Kidney epithelial cell (primary cell): ENCODE measurements at regions not wholly inside any gene's neighbourhood (a gene's known extent, or its start where the extent isn't known, plus 50 kb on each side); places are given as distances from the start of the nearest gene placed in this dataset.
"Not testable (repeated sequence)": the region's sequence is repeated elsewhere in the genome, so short reads cannot be mapped to it uniquely, and the experiment has no call there.

Source experiments
- DNase-seq: peaks from one replicate; pipeline ENCODE4 v3.0.0-alpha.2; 2010; ENCODE audit warnings: low read depth
- H3K27me3 ChIP-seq: 2 replicates; pipeline ENCODE4 v1.6.0; 2011; ENCODE audit warnings: low read length; ENCODE audit not compliant: control insufficient read depth, insufficient read depth
- H3K36me3 ChIP-seq: 2 replicates; pipeline ENCODE4 v1.5.1; 2011; ENCODE audit warnings: low read length; ENCODE audit not compliant: control insufficient read depth, insufficient read depth
- H3K4me3 ChIP-seq: 2 replicates; pipeline ENCODE4 v1.5.1; 2011; ENCODE audit warnings: low read depth, mild to moderate bottlenecking, control low read depth, low read length
- TF ChIP-seq, protein P1 (sequence below): IDR thresholded peaks from 2 replicates; pipeline ENCODE4 v1.5.1; 2011; ENCODE audit warnings: mild to moderate bottlenecking, moderate library complexity, low read length, control low read depth, inconsistent platforms; ENCODE audit not compliant: insufficient read depth, poor library complexity, severe bottlenecking

DNA sequence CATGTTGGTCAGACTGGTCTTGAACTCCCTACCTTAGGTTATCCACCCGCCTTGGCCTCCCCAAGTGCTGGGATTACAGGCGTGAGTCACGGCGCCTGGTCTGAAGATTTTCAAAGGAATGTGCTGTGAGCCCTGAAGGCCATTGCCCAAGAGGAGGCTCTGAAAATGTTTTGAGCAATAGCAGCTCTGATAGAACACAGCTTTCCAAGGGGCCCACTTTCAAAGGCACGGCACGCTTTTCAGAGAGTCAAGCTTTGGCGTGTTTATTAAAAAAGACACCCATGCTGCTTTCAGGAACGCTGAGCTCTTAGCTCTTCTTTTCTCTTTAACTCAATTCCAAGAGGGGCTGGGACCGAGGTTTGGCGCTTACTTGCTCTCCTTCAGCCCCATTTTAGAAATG is 73.8 kb upstream of the CDON start:
- Histone ChIP-seq H3K27me3 (no peaks in the 10 kb centered on the region), H3K4me3 (no peak overlapping the region), H3K36me3 (no peaks in the 10 kb centered on the region)
- TF ChIP-seq, protein P1, sequence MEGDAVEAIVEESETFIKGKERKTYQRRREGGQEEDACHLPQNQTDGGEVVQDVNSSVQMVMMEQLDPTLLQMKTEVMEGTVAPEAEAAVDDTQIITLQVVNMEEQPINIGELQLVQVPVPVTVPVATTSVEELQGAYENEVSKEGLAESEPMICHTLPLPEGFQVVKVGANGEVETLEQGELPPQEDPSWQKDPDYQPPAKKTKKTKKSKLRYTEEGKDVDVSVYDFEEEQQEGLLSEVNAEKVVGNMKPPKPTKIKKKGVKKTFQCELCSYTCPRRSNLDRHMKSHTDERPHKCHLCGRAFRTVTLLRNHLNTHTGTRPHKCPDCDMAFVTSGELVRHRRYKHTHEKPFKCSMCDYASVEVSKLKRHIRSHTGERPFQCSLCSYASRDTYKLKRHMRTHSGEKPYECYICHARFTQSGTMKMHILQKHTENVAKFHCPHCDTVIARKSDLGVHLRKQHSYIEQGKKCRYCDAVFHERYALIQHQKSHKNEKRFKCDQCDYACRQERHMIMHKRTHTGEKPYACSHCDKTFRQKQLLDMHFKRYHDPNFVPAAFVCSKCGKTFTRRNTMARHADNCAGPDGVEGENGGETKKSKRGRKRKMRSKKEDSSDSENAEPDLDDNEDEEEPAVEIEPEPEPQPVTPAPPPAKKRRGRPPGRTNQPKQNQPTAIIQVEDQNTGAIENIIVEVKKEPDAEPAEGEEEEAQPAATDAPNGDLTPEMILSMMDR: no peak
- no peak for DNase-seq

DNA sequence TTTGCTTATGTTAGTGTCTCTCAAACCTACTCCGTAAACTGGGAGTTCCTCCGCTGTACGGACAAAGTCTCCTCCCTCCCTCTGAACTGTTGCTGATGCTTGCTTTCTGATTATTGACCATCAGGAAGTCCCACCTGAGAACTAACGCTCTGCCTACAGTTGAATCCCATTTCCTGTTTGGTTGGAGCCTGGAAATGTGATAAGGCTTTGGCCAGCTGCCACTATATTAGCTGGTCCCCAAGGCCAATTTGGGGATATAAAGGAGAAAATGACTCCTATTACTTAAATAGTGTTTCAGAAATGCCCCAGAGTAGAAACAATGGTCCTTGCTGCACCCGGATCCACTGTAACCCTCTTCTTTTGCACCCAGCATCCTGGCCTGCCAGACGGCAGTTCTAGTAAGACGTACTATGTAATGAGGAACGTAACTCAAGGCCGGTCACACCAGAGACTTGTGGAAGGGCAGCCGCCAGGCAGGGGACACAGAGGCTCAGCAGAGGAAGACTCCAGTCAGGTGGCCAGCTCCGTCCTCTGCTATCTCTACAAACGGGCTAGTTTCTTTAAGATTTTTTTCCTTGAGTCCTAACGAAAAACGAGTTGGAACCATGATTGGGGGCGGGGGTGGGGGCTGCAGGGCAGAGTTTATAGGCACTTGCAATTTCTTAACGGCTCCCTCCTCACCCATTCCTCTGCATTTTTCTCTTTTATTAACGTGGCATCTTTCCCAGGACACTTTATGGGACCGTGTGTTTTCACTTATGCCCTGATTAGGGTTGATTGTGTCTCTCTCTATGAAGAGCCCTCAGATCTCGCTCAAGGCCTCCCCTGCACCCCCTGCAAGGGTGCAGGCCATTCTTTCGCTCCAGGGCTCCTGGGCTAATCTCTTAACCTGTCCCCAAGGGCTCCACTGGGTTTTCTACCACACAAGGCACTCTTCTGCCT is 72.8 kb upstream of the CDON start:
- DNase-seq: no peak
- H3K27me3 ChIP-seq: no peaks in the 10 kb centered on the region
- H3K4me3 ChIP-seq: no peak overlapping the region
- TF ChIP-seq, protein P1: no peak
- H3K36me3 ChIP-seq: no peaks in the 10 kb centered on the region

DNA sequence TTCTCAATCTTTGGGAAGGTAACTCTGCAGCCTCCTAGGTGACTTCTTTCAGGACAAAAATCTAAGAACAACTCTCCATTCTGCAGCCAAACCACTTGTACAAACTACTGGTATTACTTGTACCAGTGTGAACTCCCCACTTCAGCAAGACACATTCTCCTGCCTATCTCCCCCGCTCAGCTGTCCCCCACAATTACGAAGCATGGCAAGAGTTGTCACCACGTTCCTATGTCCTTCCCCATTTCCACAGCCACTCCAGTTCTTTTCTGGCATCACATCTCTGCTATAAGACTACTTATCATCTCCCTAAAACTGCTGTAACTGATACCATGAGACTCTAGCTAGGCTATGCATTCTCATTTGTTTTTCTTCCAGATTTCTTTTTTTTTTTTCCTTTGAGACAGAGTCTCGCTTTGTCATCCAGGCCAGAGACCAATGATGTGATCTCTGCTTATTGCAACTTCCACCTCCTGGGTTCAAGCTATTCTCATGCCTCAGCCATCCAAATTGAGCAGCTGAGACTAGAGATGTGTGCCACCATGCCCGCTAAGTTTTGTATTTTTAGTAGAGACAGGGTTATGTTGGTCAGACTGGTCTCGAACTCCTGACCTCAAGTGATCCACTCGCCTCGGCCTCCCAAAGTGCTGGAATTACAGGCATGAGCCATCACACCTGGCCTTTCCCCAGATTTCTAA is 71.9 kb upstream of the CDON start:
- H3K27me3 ChIP-seq: peaks cover 2% of the 10 kb centered on the region
- DNase-seq: no peak
- H3K4me3 ChIP-seq: no peak overlapping the region
- no peaks in the 10 kb centered on the region for H3K36me3 ChIP-seq
- TF ChIP-seq, protein P1: no peak

DNA sequence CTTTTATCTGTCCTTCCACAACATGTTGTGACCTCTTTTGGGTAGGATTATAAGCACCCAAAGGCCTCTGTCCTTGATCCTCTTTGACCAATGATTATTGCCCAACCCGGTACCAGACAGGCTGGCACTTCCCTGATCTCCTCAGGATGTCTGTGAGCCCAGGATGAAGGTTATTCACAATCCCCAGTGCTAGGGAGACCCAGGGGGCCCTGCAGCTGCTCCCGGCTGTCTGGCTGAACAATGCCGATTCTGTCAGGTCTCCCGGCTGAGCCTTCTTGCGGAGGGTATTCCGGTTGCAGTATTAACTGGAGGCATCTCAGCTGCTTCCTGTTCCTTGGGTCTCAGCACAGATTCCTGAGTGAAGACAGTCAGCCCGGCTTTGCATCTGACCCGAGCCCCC is 71.2 kb upstream of the CDON start:
- Histone ChIP-seq H3K27me3 (peaks cover 3% of the 10 kb centered on the region), H3K36me3 (no peaks in the 10 kb centered on the region), H3K4me3 (no peak overlapping the region)
- TF ChIP-seq, protein P1: no peak
- no peak for DNase-seq

DNA sequence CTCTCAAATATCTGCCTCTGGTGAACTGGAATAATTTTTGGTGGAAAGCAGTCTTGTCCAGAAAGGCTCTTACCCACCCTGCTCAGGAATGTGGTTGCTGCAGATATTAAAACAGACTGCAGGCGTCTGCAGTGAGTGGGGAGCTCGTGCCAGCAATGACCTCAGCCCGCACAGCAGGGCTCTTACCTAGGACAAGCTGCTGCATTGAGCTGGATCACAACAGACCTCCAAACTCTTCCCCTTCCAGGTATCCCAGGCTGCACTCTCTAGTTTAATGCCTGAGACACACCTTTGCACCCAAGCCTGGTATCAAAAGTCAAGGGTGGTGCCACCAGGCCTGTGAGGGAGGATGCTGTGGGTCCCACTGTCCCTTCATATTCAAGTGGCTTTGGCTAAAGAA is 69.7 kb upstream of the CDON start:
- Histone ChIP-seq H3K4me3 (no peak overlapping the region), H3K27me3 (peaks cover 3% of the 10 kb centered on the region), H3K36me3 (no peaks in the 10 kb centered on the region)
- no peak for DNase-seq
- TF ChIP-seq, protein P1: no peak

DNA sequence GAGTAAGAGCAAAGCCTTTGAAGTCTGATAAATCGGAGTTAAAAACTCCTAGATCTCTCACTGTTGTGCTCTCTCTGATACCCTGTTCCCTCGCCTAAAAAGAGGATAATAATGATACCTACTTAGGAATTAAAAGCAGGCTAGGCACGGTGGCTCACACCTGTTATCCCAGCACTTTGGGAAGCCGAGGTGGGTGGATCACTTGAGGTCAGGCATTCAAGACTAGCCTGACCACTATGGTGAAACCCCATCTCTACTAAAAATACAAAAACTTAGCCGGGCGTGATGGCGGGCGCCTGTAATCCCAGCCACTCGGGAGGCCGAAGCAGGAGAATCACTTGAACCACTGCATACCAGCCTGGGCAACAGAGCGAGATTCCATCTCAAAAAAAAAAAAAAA is 68.1 kb upstream of the CDON start:
- not testable (repeated sequence) for H3K4me3 ChIP-seq, H3K27me3 ChIP-seq, H3K36me3 ChIP-seq, DNase-seq
